RWPE1 (cell line): ENCODE measurements at regions not wholly inside any gene's neighbourhood (a gene's known extent, or its start where the extent isn't known, plus 50 kb on each side); places are given as distances from the start of the nearest gene placed in this dataset.

Experiments
- CTCF ChIA-PET: fragments of 350-600 bp; sonication (Branson Sonifier 250); formaldehyde crosslinking; extraction: SDS; loops from one replicate; lab custom pipeline; 2021; lab: Yijun Ruan, JAX
- POLR2A ChIA-PET: fragments of 400-600 bp; formaldehyde crosslinking; extraction: SDS; loops from one replicate; lab custom pipeline; 2020; ENCODE audit warnings: antibody characterized with exemption; ENCODE audit not compliant: low non-redundant PET; lab: Yijun Ruan, JAX
- DNase-seq: peaks from one replicate; pipeline ENCODE4 v3.0.0; 2012; ENCODE audit warnings: low spot score
- H3K27ac ChIP-seq: fragments of 450-650 bp; 2 replicates; pipeline ENCODE4 v1.5.1; 2017
- TF ChIP-seq, protein P1 (sequence below): fragments of 450-650 bp; conservative IDR thresholded peaks from 2 replicates; pipeline ENCODE4 v1.5.1; 2017; ENCODE audit warnings: low read depth, mild to moderate bottlenecking

DNA sequence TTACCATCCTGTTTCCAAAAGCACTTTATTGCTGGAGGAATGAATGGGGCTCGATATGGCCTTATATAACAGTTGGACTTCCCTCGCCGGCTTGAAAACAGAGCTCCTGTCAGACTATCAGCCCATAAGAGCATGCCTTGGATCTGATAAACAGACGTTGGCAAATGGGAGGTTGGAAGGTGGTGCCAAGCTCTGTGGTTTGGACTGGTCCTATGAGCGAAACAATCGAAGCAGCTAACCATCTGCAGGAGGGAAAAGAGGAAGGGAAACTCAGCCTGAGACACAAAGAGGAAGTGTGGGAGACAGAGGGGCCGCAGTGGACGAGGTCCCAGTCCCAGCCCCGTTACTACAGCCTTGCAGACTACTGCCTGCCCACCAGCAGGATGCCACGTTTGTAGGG is 92.9 kb downstream of the TFAP2C start:
- ChIA-PET CTCF (interaction anchor here (0.7 kb wide), 1 partner anchor 14 kb away, joined by 3 read pairs; no protein-coding TSS in a partner anchor), POLR2A (no interaction called here)
- H3K27ac ChIP-seq, result no peak overlapping the region
- DNase-seq, result no peak
- TF ChIP-seq, protein P1, sequence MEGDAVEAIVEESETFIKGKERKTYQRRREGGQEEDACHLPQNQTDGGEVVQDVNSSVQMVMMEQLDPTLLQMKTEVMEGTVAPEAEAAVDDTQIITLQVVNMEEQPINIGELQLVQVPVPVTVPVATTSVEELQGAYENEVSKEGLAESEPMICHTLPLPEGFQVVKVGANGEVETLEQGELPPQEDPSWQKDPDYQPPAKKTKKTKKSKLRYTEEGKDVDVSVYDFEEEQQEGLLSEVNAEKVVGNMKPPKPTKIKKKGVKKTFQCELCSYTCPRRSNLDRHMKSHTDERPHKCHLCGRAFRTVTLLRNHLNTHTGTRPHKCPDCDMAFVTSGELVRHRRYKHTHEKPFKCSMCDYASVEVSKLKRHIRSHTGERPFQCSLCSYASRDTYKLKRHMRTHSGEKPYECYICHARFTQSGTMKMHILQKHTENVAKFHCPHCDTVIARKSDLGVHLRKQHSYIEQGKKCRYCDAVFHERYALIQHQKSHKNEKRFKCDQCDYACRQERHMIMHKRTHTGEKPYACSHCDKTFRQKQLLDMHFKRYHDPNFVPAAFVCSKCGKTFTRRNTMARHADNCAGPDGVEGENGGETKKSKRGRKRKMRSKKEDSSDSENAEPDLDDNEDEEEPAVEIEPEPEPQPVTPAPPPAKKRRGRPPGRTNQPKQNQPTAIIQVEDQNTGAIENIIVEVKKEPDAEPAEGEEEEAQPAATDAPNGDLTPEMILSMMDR, result no peak

DNA sequence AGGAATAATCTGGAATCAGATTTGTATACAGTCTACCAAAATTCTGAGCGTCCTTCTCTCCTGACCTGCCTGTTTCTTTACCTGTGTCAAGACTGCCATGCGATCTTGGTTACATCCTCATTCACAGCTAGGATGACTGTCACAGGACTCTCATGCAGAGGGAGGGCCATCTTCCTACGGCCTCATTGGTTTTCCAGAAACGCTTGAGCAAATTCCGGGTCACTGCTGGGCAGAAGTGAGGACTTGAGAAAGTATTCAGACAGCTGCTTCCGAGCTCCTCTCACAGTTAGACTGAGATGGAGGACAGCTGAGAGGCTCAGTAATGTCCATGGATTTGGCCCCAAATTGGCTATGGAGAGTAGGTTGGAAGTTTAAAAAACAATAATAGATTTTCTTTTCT is 94.2 kb downstream of the TFAP2C start:
- no peak for DNase-seq
- ChIA-PET POLR2A (no interaction called here), CTCF (interaction anchor here (0.6 to 1.2 kb wide), 2 partner anchors 53 to 81 kb away, joined by 3 to 4 read pairs; no protein-coding TSS in a partner anchor)
- H3K27ac ChIP-seq, result no peak overlapping the region
- TF ChIP-seq, protein P1, result no peak

- H3K27ac ChIP-seq, result no peak overlapping the region
- TF ChIP-seq, protein P1, result no peak
- CTCF ChIA-PET, result interaction anchor here (1.2 kb wide), 1 partner anchor 54 kb away, joined by 4 read pairs; no protein-coding TSS in a partner anchor
- DNase-seq, result no peak
- POLR2A ChIA-PET, result no interaction called here
Observed at GRCh38 chr20:56724241-56724757, 95.2 kb downstream of the TFAP2C start.

- H3K27ac ChIP-seq, result no peak overlapping the region
- POLR2A ChIA-PET, result no interaction called here
- CTCF ChIA-PET, result no interaction called here
- TF ChIP-seq, protein P1, result no peak
- DNase-seq, result peak; percentile 59
Observed at GRCh38 chr20:56730003-56730402, 100.9 kb downstream of the TFAP2C start.

DNA sequence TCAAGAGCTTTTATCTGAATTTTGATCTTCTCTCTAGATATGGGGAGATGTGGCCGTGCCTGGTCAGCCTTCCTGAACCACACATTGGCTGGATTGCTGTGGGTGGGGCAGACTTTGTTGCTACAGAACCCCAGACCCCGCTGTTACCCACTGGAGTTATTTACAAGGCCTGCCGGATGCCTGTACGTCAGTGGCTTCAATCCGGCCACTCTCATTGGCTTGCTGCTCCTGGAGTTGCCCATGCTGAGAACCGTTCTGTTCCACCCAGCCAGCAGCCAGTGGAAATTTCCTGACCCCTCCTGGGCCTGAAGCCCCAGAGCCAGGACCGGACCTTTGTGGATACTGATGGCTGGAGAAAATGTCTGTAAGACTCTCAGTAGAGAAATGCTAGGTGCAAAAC is 101.9 kb downstream of the TFAP2C start:
- H3K27ac ChIP-seq, result no peak overlapping the region
- ChIA-PET POLR2A (no interaction called here), CTCF (no interaction called here)
- TF ChIP-seq, protein P1, result no peak
- no peak for DNase-seq

DNA sequence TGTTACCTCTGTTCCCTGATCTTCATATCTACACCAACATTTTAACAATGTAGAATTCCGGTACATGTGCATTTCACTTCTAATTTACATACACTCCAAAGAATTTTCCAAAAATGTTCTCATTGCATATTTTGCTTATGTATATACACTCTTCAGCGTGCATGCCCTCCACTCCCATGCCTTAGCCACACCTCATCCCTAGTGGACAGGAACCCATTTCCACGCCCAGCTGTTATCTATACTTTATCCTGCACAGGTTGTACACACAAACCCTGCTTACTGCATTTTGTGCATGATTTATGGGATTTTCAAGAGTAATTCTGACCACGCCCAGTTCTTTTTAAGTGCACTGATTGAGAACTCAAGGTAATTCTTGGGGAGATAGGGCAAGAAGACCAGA is 102.4 kb downstream of the TFAP2C start:
- no peak for DNase-seq
- TF ChIP-seq, protein P1, result no peak
- ChIA-PET CTCF (no interaction called here), POLR2A (no interaction called here)
- no peak overlapping the region for H3K27ac ChIP-seq
